DND-41 (cell line): ENCODE measurements at regions not wholly inside any gene's neighbourhood (a gene's known extent, or its start where the extent isn't known, plus 50 kb on each side); places are given as distances from the start of the nearest gene placed in this dataset.

Experiments
- EZH2 ChIP-seq: IDR thresholded peaks from 3 replicates; pipeline ENCODE4 v1.6.1; 2012; ENCODE audit warnings: borderline replicate concordance, low read depth, mild to moderate bottlenecking, moderate library complexity, low read length, inconsistent platforms; ENCODE audit not compliant: severe bottlenecking
- TF ChIP-seq, protein P1 (sequence below): IDR thresholded peaks from 2 replicates; pipeline ENCODE4 v1.5.1; 2012; ENCODE audit warnings: borderline replicate concordance, low read length, moderate library complexity, mild to moderate bottlenecking; ENCODE audit not compliant: poor library complexity, severe bottlenecking; ENCODE audit errors: extremely low read depth

DNA sequence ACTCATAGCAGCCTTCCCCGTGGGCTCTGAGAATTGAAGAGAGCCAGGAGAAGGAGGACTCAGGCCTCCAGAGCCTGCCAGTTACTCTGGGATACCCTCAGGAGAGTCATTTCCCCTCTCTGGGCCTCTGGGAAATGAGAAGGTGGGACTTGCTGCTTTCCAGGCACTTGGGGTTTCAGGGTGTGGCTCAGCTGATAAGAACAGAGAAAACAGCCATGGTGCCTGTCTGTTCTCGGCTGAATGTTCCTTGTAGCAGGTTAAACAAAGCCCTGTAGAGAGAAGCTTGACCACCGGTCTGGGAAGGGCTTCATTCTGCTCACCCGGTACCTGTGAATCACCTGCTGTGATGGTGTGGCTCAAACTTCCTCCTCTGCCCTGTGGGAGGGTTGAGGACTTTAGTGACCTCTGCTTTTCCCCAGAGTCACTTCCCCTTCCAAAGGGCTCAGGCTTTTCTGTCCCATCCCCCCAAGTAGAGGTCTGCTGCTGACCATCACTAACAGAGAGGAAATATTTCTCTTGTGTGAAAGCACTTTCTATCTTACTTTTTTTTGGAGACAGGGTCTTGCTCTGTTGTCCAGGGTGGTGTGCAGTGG lies 212.4 kb upstream of the GALNT17 start:
- TF ChIP-seq, protein P1, sequence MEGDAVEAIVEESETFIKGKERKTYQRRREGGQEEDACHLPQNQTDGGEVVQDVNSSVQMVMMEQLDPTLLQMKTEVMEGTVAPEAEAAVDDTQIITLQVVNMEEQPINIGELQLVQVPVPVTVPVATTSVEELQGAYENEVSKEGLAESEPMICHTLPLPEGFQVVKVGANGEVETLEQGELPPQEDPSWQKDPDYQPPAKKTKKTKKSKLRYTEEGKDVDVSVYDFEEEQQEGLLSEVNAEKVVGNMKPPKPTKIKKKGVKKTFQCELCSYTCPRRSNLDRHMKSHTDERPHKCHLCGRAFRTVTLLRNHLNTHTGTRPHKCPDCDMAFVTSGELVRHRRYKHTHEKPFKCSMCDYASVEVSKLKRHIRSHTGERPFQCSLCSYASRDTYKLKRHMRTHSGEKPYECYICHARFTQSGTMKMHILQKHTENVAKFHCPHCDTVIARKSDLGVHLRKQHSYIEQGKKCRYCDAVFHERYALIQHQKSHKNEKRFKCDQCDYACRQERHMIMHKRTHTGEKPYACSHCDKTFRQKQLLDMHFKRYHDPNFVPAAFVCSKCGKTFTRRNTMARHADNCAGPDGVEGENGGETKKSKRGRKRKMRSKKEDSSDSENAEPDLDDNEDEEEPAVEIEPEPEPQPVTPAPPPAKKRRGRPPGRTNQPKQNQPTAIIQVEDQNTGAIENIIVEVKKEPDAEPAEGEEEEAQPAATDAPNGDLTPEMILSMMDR = no peak
- no peak for TF ChIP-seq EZH2
